Stimulated activated naive CD8-positive, alpha-beta T cell treated with anti-CD3 and anti-CD28 coated beads, Interleukin-15, Interleukin-2, amounts not matched to agents 100 ng/mL and 50 ng/mL, for 24 hours (primary cell): ENCODE measurements at regions not wholly inside any gene's neighbourhood (a gene's known extent, or its start where the extent isn't known, plus 50 kb on each side); places are given as distances from the start of the nearest gene placed in this dataset.
"Not testable (repeated sequence)": the region's sequence is repeated elsewhere in the genome, so short reads cannot be mapped to it uniquely, and the experiment has no call there.

Experiments
- H3K27ac Mint-ChIP-seq: one replicate; pipeline ENCODE4 v1.8.0; 2021; ENCODE audit warnings: mild to moderate bottlenecking, mixed read lengths
- H3K27me3 Mint-ChIP-seq: one replicate; pipeline ENCODE4 v1.8.0; 2021; ENCODE audit warnings: mixed read lengths
- H3K36me3 Mint-ChIP-seq: one replicate; pipeline ENCODE4 v1.8.0; 2021; ENCODE audit warnings: low read depth, mixed read lengths
- H3K4me1 Mint-ChIP-seq: one replicate; pipeline ENCODE4 v1.8.0; 2021; ENCODE audit warnings: low read depth, mixed read lengths
- H3K4me3 Mint-ChIP-seq: one replicate; pipeline ENCODE4 v1.8.0; 2021; ENCODE audit warnings: mild to moderate bottlenecking, mixed read lengths
- H3K9me3 Mint-ChIP-seq: one replicate; pipeline ENCODE4 v1.8.0; 2021; ENCODE audit warnings: mixed read lengths

GRCh38 chr15:32536507-32537172 lies 56.6 kb upstream of the GOLGA8N start:
- H3K4me3 Mint-ChIP-seq = peak overlapping the region; percentile 75
- H3K9me3 Mint-ChIP-seq, H3K27me3 Mint-ChIP-seq, H3K36me3 Mint-ChIP-seq, H3K4me1 Mint-ChIP-seq, H3K27ac Mint-ChIP-seq: not testable (repeated sequence)

- H3K27ac Mint-ChIP-seq, H3K27me3 Mint-ChIP-seq, H3K4me1 Mint-ChIP-seq, H3K36me3 Mint-ChIP-seq, H3K4me3 Mint-ChIP-seq, H3K9me3 Mint-ChIP-seq: not testable (repeated sequence)
Observed at GRCh38 chr15:32536057-32536493, 57.2 kb upstream of the GOLGA8N start.

- not testable (repeated sequence) for H3K27me3 Mint-ChIP-seq, H3K9me3 Mint-ChIP-seq, H3K36me3 Mint-ChIP-seq, H3K27ac Mint-ChIP-seq, H3K4me3 Mint-ChIP-seq, H3K4me1 Mint-ChIP-seq
Observed at GRCh38 chr15:32535150-32535898, 57.9 kb upstream of the GOLGA8N start.

GRCh38 chr15:32522900-32523299 lies 67.5 kb upstream of the GOLGA8O start:
- not testable (repeated sequence) for H3K27ac Mint-ChIP-seq, H3K4me3 Mint-ChIP-seq, H3K4me1 Mint-ChIP-seq, H3K9me3 Mint-ChIP-seq, H3K27me3 Mint-ChIP-seq
- H3K36me3 Mint-ChIP-seq = peaks cover 13% of the 10 kb centered on the region

GRCh38 chr15:32522421-32522820 lies 67.0 kb upstream of the GOLGA8O start:
- H3K4me1 Mint-ChIP-seq, H3K9me3 Mint-ChIP-seq, H3K27me3 Mint-ChIP-seq, H3K4me3 Mint-ChIP-seq, H3K27ac Mint-ChIP-seq: not testable (repeated sequence)
- peaks cover 13% of the 10 kb centered on the region for H3K36me3 Mint-ChIP-seq

GRCh38 chr15:32518976-32519375 lies 63.5 kb upstream of the GOLGA8O start:
- not testable (repeated sequence) for H3K27ac Mint-ChIP-seq, H3K27me3 Mint-ChIP-seq, H3K9me3 Mint-ChIP-seq, H3K4me1 Mint-ChIP-seq, H3K4me3 Mint-ChIP-seq
- H3K36me3 Mint-ChIP-seq = peaks cover 13% of the 10 kb centered on the region

GRCh38 chr15:32518013-32518412 lies 62.6 kb upstream of the GOLGA8O start:
- H3K4me1 Mint-ChIP-seq, H3K27ac Mint-ChIP-seq, H3K27me3 Mint-ChIP-seq, H3K4me3 Mint-ChIP-seq, H3K9me3 Mint-ChIP-seq: not testable (repeated sequence)
- peaks cover 13% of the 10 kb centered on the region for H3K36me3 Mint-ChIP-seq

GRCh38 chr15:32516954-32517353 lies 61.5 kb upstream of the GOLGA8O start:
- H3K36me3 Mint-ChIP-seq = peaks cover 13% of the 10 kb centered on the region
- not testable (repeated sequence) for H3K4me3 Mint-ChIP-seq, H3K27ac Mint-ChIP-seq, H3K9me3 Mint-ChIP-seq, H3K4me1 Mint-ChIP-seq, H3K27me3 Mint-ChIP-seq

- H3K27ac Mint-ChIP-seq, H3K4me1 Mint-ChIP-seq, H3K9me3 Mint-ChIP-seq, H3K36me3 Mint-ChIP-seq, H3K4me3 Mint-ChIP-seq, H3K27me3 Mint-ChIP-seq: not testable (repeated sequence)
Observed at GRCh38 chr15:32513378-32513777, 57.9 kb upstream of the GOLGA8O start.

GRCh38 chr15:32510027-32510426 lies 54.6 kb upstream of the GOLGA8O start:
- not testable (repeated sequence) for H3K9me3 Mint-ChIP-seq, H3K36me3 Mint-ChIP-seq, H3K4me3 Mint-ChIP-seq, H3K27ac Mint-ChIP-seq, H3K4me1 Mint-ChIP-seq, H3K27me3 Mint-ChIP-seq

- not testable (repeated sequence) for H3K4me1 Mint-ChIP-seq, H3K27ac Mint-ChIP-seq, H3K27me3 Mint-ChIP-seq, H3K4me3 Mint-ChIP-seq, H3K36me3 Mint-ChIP-seq, H3K9me3 Mint-ChIP-seq
Observed at GRCh38 chr15:32508081-32508480, 52.6 kb upstream of the GOLGA8O start.

GRCh38 chr15:32506787-32507186 lies 51.4 kb upstream of the GOLGA8O start:
- not testable (repeated sequence) for H3K27ac Mint-ChIP-seq, H3K4me3 Mint-ChIP-seq, H3K27me3 Mint-ChIP-seq, H3K9me3 Mint-ChIP-seq, H3K36me3 Mint-ChIP-seq, H3K4me1 Mint-ChIP-seq

GRCh38 chr15:32505633-32506032 lies 50.2 kb upstream of the GOLGA8O start:
- not testable (repeated sequence) for H3K4me1 Mint-ChIP-seq, H3K27ac Mint-ChIP-seq, H3K36me3 Mint-ChIP-seq, H3K27me3 Mint-ChIP-seq, H3K9me3 Mint-ChIP-seq, H3K4me3 Mint-ChIP-seq
